A549 (cell line): ENCODE measurements at regions not wholly inside any gene's neighbourhood (a gene's known extent, or its start where the extent isn't known, plus 50 kb on each side); places are given as distances from the start of the nearest gene placed in this dataset.

Experiments used
- ATAC-seq, 2 experiments: fragments of 200-7000 bp in 1 of 2; fragments of >200 bp in 1 of 2; cut with Nextera tagmentation in 1 of 2; cut with Tn5 transposase in 1 of 2; 3 replicates each; pipeline versions ENCODE4 v1.8.0 to v1.9.1; 2018 to 2020; ENCODE audit warnings: mild to moderate bottlenecking in 1 of 2, moderate library complexity in 1 of 2
- CTCF ChIA-PET: fragments of 300-600 bp; sonication (Branson Sonifier 250); formaldehyde crosslinking; extraction: SDS; loops from one replicate; lab custom pipeline; 2021; ENCODE audit warnings: antibody characterized with exemption, inconsistent platforms; lab: Yijun Ruan, JAX
- POLR2A ChIA-PET: fragments of 350-600 bp; formaldehyde crosslinking; extraction: SDS; loops from one replicate; lab custom pipeline; 2021; ENCODE audit warnings: antibody characterized with exemption, inconsistent platforms; lab: Yijun Ruan, JAX
- DNase-seq, 2 experiments: peaks; one replicate each; pipeline versions ENCODE4 v3.0.0 to v3.0.0-alpha.2; 2011 to 2016; ENCODE audit warnings: low read depth in 1 of 2, low spot score in 1 of 2
- FAIRE-seq: peaks from 2 replicates; lab custom pipeline; 2011; peaks lifted over from hg19 to GRCh38; lab: Jason Lieb, UNC
- H3K27ac ChIP-seq, 2 experiments: fragments of >200 bp; sonication (Bioruptor Twin); formaldehyde crosslinking; 3 replicates each; pipeline ENCODE4 v1.5.1; 2016 to 2017
- H3K4me1 ChIP-seq: fragments of >200 bp; sonication (Bioruptor Twin); formaldehyde crosslinking; 3 replicates; pipeline ENCODE4 v1.6.1; 2016
- H3K4me2 ChIP-seq: fragments of >200 bp; sonication (Bioruptor Twin); formaldehyde crosslinking; 3 replicates; pipeline ENCODE4 v1.6.1; 2016
- H3K4me3 ChIP-seq: fragments of >200 bp; sonication (Bioruptor Twin); formaldehyde crosslinking; 3 replicates; pipeline ENCODE4 v1.5.1; 2016
- H3K9me3 ChIP-seq: fragments of >200 bp; sonication (Bioruptor Twin); formaldehyde crosslinking; 3 replicates; pipeline ENCODE4 v1.6.1; 2016
- CBX2 ChIP-seq: fragments of 200-600 bp; sonication (generic); IDR thresholded peaks from 2 replicates; pipeline ENCODE4 v1.6.1; 2016; ENCODE audit warnings: low read depth, mild to moderate bottlenecking, borderline replicate concordance
- CEBPB ChIP-seq, 2 experiments: fragments of >200 bp in 1 of 2; sonication (Bioruptor Twin) in 1 of 2; formaldehyde crosslinking in 1 of 2; IDR thresholded peaks; 2 replicates each; pipeline ENCODE4 v1.6.1; 2012 to 2016
- CTCF ChIP-seq: fragments of >200 bp; sonication (Bioruptor Twin); formaldehyde crosslinking; IDR thresholded peaks from 3 replicates; pipeline ENCODE4 v1.5.1; 2016
- FOXS1 ChIP-seq: fragments of 250-450 bp; sonication (Bioruptor Pico); IDR thresholded peaks from 2 replicates; pipeline ENCODE4 v1.5.0; 2020; ENCODE audit warnings: mild to moderate bottlenecking, moderate library complexity
- GATA3 ChIP-seq: IDR thresholded peaks from 2 replicates; pipeline ENCODE4 v1.6.1; 2012; ENCODE audit warnings: borderline replicate concordance
- HMGXB4 ChIP-seq: fragments of 250-450 bp; sonication (Bioruptor Pico); IDR thresholded peaks from 2 replicates; pipeline ENCODE4 v1.5.0; 2021; ENCODE audit warnings: mild to moderate bottlenecking, moderate library complexity, borderline replicate concordance
- HOXB13 ChIP-seq: fragments of 250-450 bp; sonication (Bioruptor Pico); IDR thresholded peaks from 2 replicates; pipeline ENCODE4 v1.5.0; 2020; ENCODE audit warnings: low read depth, mild to moderate bottlenecking, moderate library complexity
- JUN ChIP-seq, 2 experiments: fragments of >200 bp; sonication (Bioruptor Twin); formaldehyde crosslinking; IDR thresholded peaks; 2 replicates in 1 of 2; 3 replicates in 1 of 2; pipeline ENCODE4 v1.6.1; 2016 to 2017
- JUNB ChIP-seq: fragments of >200 bp; sonication (Bioruptor Twin); formaldehyde crosslinking; IDR thresholded peaks from 2 replicates; pipeline ENCODE4 v1.6.1; 2016
- MAZ ChIP-seq: fragments of 150-350 bp; IDR thresholded peaks from 2 replicates; pipeline ENCODE4 v1.6.1; 2014; ENCODE audit warnings: antibody characterized with exemption, low read depth, low read length, borderline replicate concordance
- PBX3 ChIP-seq: IDR thresholded peaks from 2 replicates; pipeline ENCODE4 v1.6.1; 2012
- POLR2A ChIP-seq: IDR thresholded peaks from 2 replicates; pipeline ENCODE4 v1.6.1; 2012; ENCODE audit warnings: mild to moderate bottlenecking, low read length
- POLR2AphosphoS2 ChIP-seq: conservative IDR thresholded peaks from 2 replicates; pipeline ENCODE4 v1.6.1; 2012; ENCODE audit warnings: low read length, improper control_type of control experiment, inconsistent platforms
- RAD21 ChIP-seq, 2 experiments: fragments of >200 bp in 1 of 2; sonication (Bioruptor Twin) in 1 of 2; formaldehyde crosslinking in 1 of 2; IDR thresholded peaks in 1 of 2; conservative IDR thresholded peaks in 1 of 2; 2 replicates in 1 of 2; 3 replicates in 1 of 2; pipeline ENCODE4 v1.6.1; 2012 to 2018; ENCODE audit warnings: inconsistent platforms in 1 of 2
- RCOR1 ChIP-seq: fragments of 150-350 bp; IDR thresholded peaks from 2 replicates; pipeline ENCODE4 v1.6.1; 2014; ENCODE audit warnings: antibody characterized with exemption, low read length, low read depth
- SMC3 ChIP-seq: fragments of >200 bp; sonication (Bioruptor Twin); formaldehyde crosslinking; IDR thresholded peaks from 3 replicates; pipeline ENCODE4 v1.6.1; 2018; ENCODE audit warnings: inconsistent platforms
- SREBF2 ChIP-seq: fragments of 450-650 bp; IDR thresholded peaks from 2 replicates; pipeline ENCODE4 v1.6.1; 2014; ENCODE audit warnings: mild to moderate bottlenecking, moderate library complexity
- USF2 ChIP-seq: fragments of 450-650 bp; IDR thresholded peaks from 2 replicates; pipeline ENCODE4 v1.6.1; 2014; ENCODE audit warnings: antibody characterized with exemption
- ZSCAN20 ChIP-seq: fragments of 250-450 bp; sonication (Bioruptor Pico); IDR thresholded peaks from 2 replicates; pipeline ENCODE4 v1.8.0; 2022; ENCODE audit warnings: mild to moderate bottlenecking, moderate library complexity
- WGBS: methylation state at CpG from one replicate; pipeline ENCODE4 v1.1.6; 2017; ENCODE audit errors: missing lambda C conversion rate; 5-methylcytosine and 5-hydroxymethylcytosine counted together

- no peaks in the 10 kb centered on the region for H3K4me1 ChIP-seq
- no peak overlapping the region for H3K27ac ChIP-seq
- ATAC-seq (no peak), FAIRE-seq (no peak), DNase-seq (no peak)
- no peak for TF ChIP-seq CBX2
- no peak for TF ChIP-seq PBX3
- TF ChIP-seq MAZ, result no peak
- no peak for TF ChIP-seq HMGXB4
- TF ChIP-seq SREBF2, result no peak
- TF ChIP-seq HOXB13 (CRISPR knock-in tag), result no peak
- no peak for TF ChIP-seq ZSCAN20 (CRISPR knock-in tag)
- no peak for TF ChIP-seq POLR2AphosphoS2
- TF ChIP-seq CTCF, result no peak
- TF ChIP-seq SMC3, result no peak
- no peak for TF ChIP-seq POLR2A
- TF ChIP-seq JUNB, result no peak
- no peak for TF ChIP-seq GATA3
- no peak for TF ChIP-seq CEBPB (IDR thresholded peaks at IDR 0.05)
- TF ChIP-seq USF2, result no peak
- TF ChIP-seq RAD21 (conservative IDR thresholded peaks at IDR 0.05 in 1 of 2, IDR thresholded peaks at IDR 0.05 in 1 of 2), result no peak
- CTCF ChIA-PET, result interaction anchor here (0.5 kb wide), 1 partner anchor 45 kb away, joined by 3 read pairs; no protein-coding TSS in a partner anchor
- H3K4me3 ChIP-seq, result no peak overlapping the region
- H3K9me3 ChIP-seq, result no peaks in the 10 kb centered on the region
- H3K4me2 ChIP-seq, result no peak overlapping the region
- POLR2A ChIA-PET, result no interaction called here
- WGBS, result 17% methylated on average over 2 of the region's 2 CpGs
These were observed 56.8 kb downstream of the IFNG start for GRCh38 chr12:68102731-68103130.

- no peaks in the 10 kb centered on the region for H3K9me3 ChIP-seq
- H3K4me3 ChIP-seq, result no peak overlapping the region
- ATAC-seq, result no peak
- H3K4me2 ChIP-seq, result no peak overlapping the region
- no peak for FAIRE-seq
- H3K27ac ChIP-seq, result no peak overlapping the region
- no peak for DNase-seq
- ChIA-PET CTCF (no interaction called here), POLR2A (no interaction called here)
- no peaks in the 10 kb centered on the region for H3K4me1 ChIP-seq
- WGBS, result 3% methylated on average over 2 of the region's 2 CpGs
- TF ChIP-seq JUN (IDR thresholded peaks at IDR 0.05) (no peak), ZSCAN20 (CRISPR knock-in tag) (no peak)
These were observed 57.4 kb downstream of the IFNG start for GRCh38 chr12:68102163-68102562.

GRCh38 chr12:68100241-68100640 is 59.3 kb downstream of the IFNG start:
- 36% methylated on average over 3 of the region's 3 CpGs for WGBS
- no peak overlapping the region for H3K27ac ChIP-seq
- ChIA-PET CTCF (no interaction called here), POLR2A (no interaction called here)
- no peak overlapping the region for H3K4me2 ChIP-seq
- no peak overlapping the region for H3K4me3 ChIP-seq
- TF ChIP-seq USF2 (no peak), RCOR1 (no peak), SMC3 (no peak), FOXS1 (CRISPR knock-in tag) (no peak)
- ATAC-seq, result no peak
- H3K9me3 ChIP-seq, result no peaks in the 10 kb centered on the region
- DNase-seq, result no peak
- H3K4me1 ChIP-seq, result no peaks in the 10 kb centered on the region
- FAIRE-seq, result no peak
